Fibroblast of lung (primary cell): ENCODE measurements at regions not wholly inside any gene's neighbourhood (a gene's known extent, or its start where the extent isn't known, plus 50 kb on each side); places are given as distances from the start of the nearest gene placed in this dataset.

ENCODE experiments used
- CTCF ChIP-seq, 2 donors: IDR thresholded peaks in 1 of 2; conservative IDR thresholded peaks in 1 of 2; 1 replicate in 1 of 2; 2 replicates in 1 of 2; pipeline ENCODE4 v1.5.1; 2011 to 2012; ENCODE audit warnings: low read length in 2 of 2, control low read depth in 1 of 2, inconsistent platforms in 1 of 2, low read depth in 1 of 2, mild to moderate bottlenecking in 1 of 2
- EZH2 ChIP-seq: IDR thresholded peaks from 2 replicates; pipeline ENCODE4 v1.5.1; 2012; ENCODE audit warnings: low read length, control low read depth, mild to moderate bottlenecking; ENCODE audit errors: missing control alignments

- TF ChIP-seq CTCF (conservative IDR thresholded peaks at IDR 0.05 in 1 of 2, IDR thresholded peaks at IDR 0.05 in 1 of 2; ENCODE audit: low read depth in 1 of 2, low read length in 2 of 2) (no peak), EZH2 (no peak)
Measured at GRCh38 chr7:9836671-9837070, 1137.0 kb upstream of the PHF14 start.
